HepG2 (cell line): ENCODE measurements at regions not wholly inside any gene's neighbourhood (a gene's known extent, or its start where the extent isn't known, plus 50 kb on each side); places are given as distances from the start of the nearest gene placed in this dataset.

ENCODE experiments used
- AHDC1 ChIP-seq: sonication (generic); formaldehyde crosslinking; IDR thresholded peaks from 2 replicates; pipeline ENCODE4 v1.5.1; 2020; ENCODE audit warnings: mild to moderate bottlenecking, missing genetic modification reagents, borderline replicate concordance
- ATF2 ChIP-seq: sonication (generic); formaldehyde crosslinking; IDR thresholded peaks from 2 replicates; pipeline ENCODE4 v1.4.0; 2020; ENCODE audit warnings: missing genetic modification reagents
- BCL6 ChIP-seq: IDR thresholded peaks from 2 replicates; pipeline ENCODE4 v1.6.1; 2016; ENCODE audit warnings: missing genetic modification reagents, missing compliant biosample characterization
- CBFB ChIP-seq: sonication (generic); formaldehyde crosslinking; IDR thresholded peaks from 2 replicates; pipeline ENCODE4 v1.4.0; 2020; ENCODE audit warnings: missing genetic modification reagents
- CHD4 ChIP-seq: fragments of 200-600 bp; sonication (generic); IDR thresholded peaks from 2 replicates; pipeline ENCODE4 v1.7.0; 2017; ENCODE audit warnings: mild to moderate bottlenecking, low read length, borderline replicate concordance
- CTCF ChIP-seq: sonication (generic); formaldehyde crosslinking; IDR thresholded peaks from 2 replicates; pipeline ENCODE4 v1.5.0; 2020; ENCODE audit warnings: mild to moderate bottlenecking, missing genetic modification reagents, moderate library complexity
- HIVEP1 ChIP-seq: sonication (generic); formaldehyde crosslinking; IDR thresholded peaks from 2 replicates; pipeline ENCODE4 v1.4.0; 2020; ENCODE audit warnings: mild to moderate bottlenecking, missing genetic modification reagents
- JARID2 ChIP-seq: sonication (generic); formaldehyde crosslinking; IDR thresholded peaks from 2 replicates; pipeline ENCODE4 v1.8.1; 2023; ENCODE audit warnings: missing genetic modification reagents, inconsistent platforms; ENCODE audit not compliant: insufficient replicate concordance
- KDM1A ChIP-seq: IDR thresholded peaks from 2 replicates; pipeline ENCODE4 v1.6.1; 2016; ENCODE audit warnings: missing compliant biosample characterization
- MYC ChIP-seq: sonication (generic); formaldehyde crosslinking; IDR thresholded peaks from 2 replicates; pipeline ENCODE4 v1.9.0; 2021; ENCODE audit warnings: missing genetic modification reagents, borderline replicate concordance
- NRL ChIP-seq: sonication (generic); formaldehyde crosslinking; IDR thresholded peaks from 2 replicates; pipeline ENCODE4 v1.5.0; 2020; ENCODE audit warnings: missing genetic modification reagents, mild to moderate bottlenecking, moderate library complexity, borderline replicate concordance
- ONECUT2 ChIP-seq: sonication (generic); formaldehyde crosslinking; IDR thresholded peaks from 2 replicates; pipeline ENCODE4 v1.4.0; 2020; ENCODE audit warnings: missing genetic modification reagents
- RELA ChIP-seq: sonication (generic); formaldehyde crosslinking; IDR thresholded peaks from 2 replicates; pipeline ENCODE4 v1.4.0; 2020; ENCODE audit warnings: missing genetic modification reagents
- SCMH1 ChIP-seq: sonication (generic); formaldehyde crosslinking; IDR thresholded peaks from 2 replicates; pipeline ENCODE4 v1.9.0; 2021; ENCODE audit warnings: missing genetic modification reagents, mild to moderate bottlenecking, borderline replicate concordance
- SP5 ChIP-seq: IDR thresholded peaks from 2 replicates; pipeline ENCODE4 v1.6.1; 2016; ENCODE audit warnings: low read depth, borderline replicate concordance
- XBP1 ChIP-seq: sonication (generic); formaldehyde crosslinking; IDR thresholded peaks from 2 replicates; pipeline ENCODE4 v1.5.0; 2020; ENCODE audit warnings: missing genetic modification reagents
- ZBTB38 ChIP-seq: sonication (generic); formaldehyde crosslinking; IDR thresholded peaks from 2 replicates; pipeline ENCODE4 v1.5.1; 2020; ENCODE audit warnings: mild to moderate bottlenecking, missing genetic modification reagents
- ZNF24 ChIP-seq: fragments of 450-650 bp; IDR thresholded peaks from 2 replicates; pipeline ENCODE4 v1.6.1; 2017; ENCODE audit warnings: antibody characterized with exemption, mild to moderate bottlenecking
- ZNF264 ChIP-seq: sonication (generic); formaldehyde crosslinking; IDR thresholded peaks from 2 replicates; pipeline ENCODE4 v1.4.0; 2020; ENCODE audit warnings: missing genetic modification reagents
- ZNF329 ChIP-seq: sonication (generic); formaldehyde crosslinking; IDR thresholded peaks from 2 replicates; pipeline ENCODE4 v1.9.0; 2021; ENCODE audit warnings: low read depth, mild to moderate bottlenecking, missing genetic modification reagents
- ZNF431 ChIP-seq: sonication (generic); formaldehyde crosslinking; IDR thresholded peaks from 2 replicates; pipeline ENCODE4 v1.9.0; 2022; ENCODE audit warnings: missing genetic modification reagents, low read depth, mild to moderate bottlenecking, borderline replicate concordance
- ZSCAN5A ChIP-seq: sonication (generic); formaldehyde crosslinking; IDR thresholded peaks from 2 replicates; pipeline ENCODE4 v1.8.0; 2022; ENCODE audit warnings: mild to moderate bottlenecking, missing genetic modification reagents, borderline replicate concordance

- TF ChIP-seq CBFB (CRISPR knock-in tag) (no peak), ZNF431 (CRISPR knock-in tag) (no peak), JARID2 (CRISPR knock-in tag) (no peak), SCMH1 (CRISPR knock-in tag) (no peak), NRL (CRISPR knock-in tag) (no peak), XBP1 (CRISPR knock-in tag) (no peak), MYC (CRISPR knock-in tag) (no peak), AHDC1 (CRISPR knock-in tag) (no peak), SP5 (CRISPR knock-in tag) (no peak), ZNF264 (no peak), HIVEP1 (CRISPR knock-in tag) (no peak), KDM1A (CRISPR knock-in tag) (no peak), ONECUT2 (CRISPR knock-in tag) (0 out of 2 replicates have a peak, but pooled peaks have one; percentile 59), ATF2 (CRISPR knock-in tag) (no peak), ZNF329 (CRISPR knock-in tag) (no peak), ZNF24 (no peak), CTCF (CRISPR knock-in tag) (no peak), ZSCAN5A (CRISPR knock-in tag) (no peak), BCL6 (CRISPR knock-in tag) (peak; percentile 25; the same call in 1 of the 2 replicates), ZBTB38 (CRISPR knock-in tag) (peak; percentile 55; the same call in 1 of the 2 replicates), RELA (no peak), CHD4 (no peak)
Measured at GRCh38 chr2:222792001-222792611, 68.7 kb upstream of the ACSL3 start (continued).
